HepG2 (cell line): ENCODE measurements at regions not wholly inside any gene's neighbourhood (a gene's known extent, or its start where the extent isn't known, plus 50 kb on each side); places are given as distances from the start of the nearest gene placed in this dataset.
A peak's percentile ranks its signal among the peaks of the same experiment; 100 is the strongest.

Experiments
- ARID2 ChIP-seq: sonication (generic); formaldehyde crosslinking; IDR thresholded peaks from 2 replicates; pipeline ENCODE4 v1.8.1; 2022; ENCODE audit warnings: mild to moderate bottlenecking, missing genetic modification reagents, borderline replicate concordance
- ARNT2 ChIP-seq: sonication (generic); formaldehyde crosslinking; IDR thresholded peaks from 2 replicates; pipeline ENCODE4 v1.8.0; 2022; ENCODE audit warnings: mild to moderate bottlenecking, low read depth, missing genetic modification reagents, moderate library complexity
- ATF7-NPFF ChIP-seq: sonication (generic); formaldehyde crosslinking; IDR thresholded peaks from 2 replicates; pipeline ENCODE4 v1.8.1; 2023; ENCODE audit warnings: mild to moderate bottlenecking, low read depth, missing genetic modification reagents, moderate library complexity
- CAMTA2 ChIP-seq: sonication (generic); formaldehyde crosslinking; IDR thresholded peaks from 2 replicates; pipeline ENCODE4 v1.4.0; 2020; ENCODE audit warnings: mild to moderate bottlenecking, missing genetic modification reagents, borderline replicate concordance
- ERF ChIP-seq: IDR thresholded peaks from 2 replicates; pipeline ENCODE4 v1.6.1; 2018; ENCODE audit warnings: missing biosample characterization, missing genetic modification reagents
- FOXC1 ChIP-seq: sonication (generic); formaldehyde crosslinking; IDR thresholded peaks from 2 replicates; pipeline ENCODE4 v1.8.0; 2022; ENCODE audit warnings: mild to moderate bottlenecking, missing genetic modification reagents, borderline replicate concordance
- JUNB ChIP-seq: sonication (generic); formaldehyde crosslinking; IDR thresholded peaks from 2 replicates; pipeline ENCODE4 v1.8.0; 2022; ENCODE audit warnings: missing genetic modification reagents, mild to moderate bottlenecking, borderline replicate concordance
- MEIS2 ChIP-seq: sonication (generic); formaldehyde crosslinking; IDR thresholded peaks from 2 replicates; pipeline ENCODE4 v1.9.0; 2021; ENCODE audit warnings: mild to moderate bottlenecking, missing genetic modification reagents
- NCOR1 ChIP-seq: fragments of 200-600 bp; sonication (generic); IDR thresholded peaks from 2 replicates; pipeline ENCODE4 v1.7.0; 2017; ENCODE audit warnings: antibody characterized with exemption, low read length, borderline replicate concordance
- NPAS2 ChIP-seq: sonication (generic); formaldehyde crosslinking; IDR thresholded peaks from 2 replicates; pipeline ENCODE4 v1.8.0; 2022; ENCODE audit warnings: mild to moderate bottlenecking, missing genetic modification reagents, borderline replicate concordance
- POGZ ChIP-seq: sonication (generic); formaldehyde crosslinking; IDR thresholded peaks from 2 replicates; pipeline ENCODE4 v1.4.0; 2020; ENCODE audit warnings: mild to moderate bottlenecking, missing genetic modification reagents
- RAD21 ChIP-seq: fragments of 450-650 bp; formaldehyde crosslinking; IDR thresholded peaks from 2 replicates; pipeline ENCODE4 v1.5.0; 2020; ENCODE audit warnings: mild to moderate bottlenecking
- RARA ChIP-seq: IDR thresholded peaks from 2 replicates; pipeline ENCODE4 v1.6.1; 2016; ENCODE audit warnings: missing genetic modification reagents, missing compliant biosample characterization
- TBP ChIP-seq: sonication (generic); formaldehyde crosslinking; IDR thresholded peaks from 2 replicates; pipeline ENCODE4 v1.5.0; 2020; ENCODE audit warnings: missing genetic modification reagents
- THYN1 ChIP-seq: sonication (generic); formaldehyde crosslinking; IDR thresholded peaks from 2 replicates; pipeline ENCODE4 v1.8.1; 2023; ENCODE audit warnings: low read depth, mild to moderate bottlenecking, moderate library complexity, missing genetic modification reagents, borderline replicate concordance
- TP53 ChIP-seq: sonication (generic); formaldehyde crosslinking; conservative IDR thresholded peaks from 2 replicates; pipeline ENCODE4 v1.4.0; 2020; ENCODE audit warnings: missing genetic modification reagents
- ZBTB42 ChIP-seq: sonication (generic); formaldehyde crosslinking; IDR thresholded peaks from 2 replicates; pipeline ENCODE4 v1.5.0; 2020; ENCODE audit warnings: mild to moderate bottlenecking, missing genetic modification reagents
- ZBTB7B ChIP-seq: sonication (generic); formaldehyde crosslinking; IDR thresholded peaks from 2 replicates; pipeline ENCODE4 v1.4.0; 2020; ENCODE audit warnings: missing genetic modification reagents
- ZNF33A ChIP-seq: sonication (generic); formaldehyde crosslinking; IDR thresholded peaks from 2 replicates; pipeline ENCODE4 v1.5.1; 2020; ENCODE audit warnings: missing genetic modification reagents, mild to moderate bottlenecking, moderate library complexity, borderline replicate concordance
- ZNF629 ChIP-seq: sonication (generic); formaldehyde crosslinking; conservative IDR thresholded peaks from 2 replicates; pipeline ENCODE4 v1.5.0; 2020; ENCODE audit warnings: missing genetic modification reagents
- ZNF777 ChIP-seq: sonication (generic); formaldehyde crosslinking; IDR thresholded peaks from 2 replicates; pipeline ENCODE4 v1.4.0; 2020; ENCODE audit warnings: missing genetic modification reagents
- ZNF891 ChIP-seq: sonication (generic); formaldehyde crosslinking; IDR thresholded peaks from 2 replicates; pipeline ENCODE4 v1.5.0; 2020; ENCODE audit warnings: mild to moderate bottlenecking, missing genetic modification reagents
- TF ChIP-seq, protein P1 (sequence below): sonication (generic); formaldehyde crosslinking; IDR thresholded peaks from 2 replicates; pipeline ENCODE4 v1.4.0; 2020; ENCODE audit warnings: missing genetic modification reagents
- TF ChIP-seq, protein P2 (sequence below): IDR thresholded peaks from 2 replicates; pipeline ENCODE4 v1.4.0; 2020; ENCODE audit warnings: mild to moderate bottlenecking, missing genetic modification reagents

DNA sequence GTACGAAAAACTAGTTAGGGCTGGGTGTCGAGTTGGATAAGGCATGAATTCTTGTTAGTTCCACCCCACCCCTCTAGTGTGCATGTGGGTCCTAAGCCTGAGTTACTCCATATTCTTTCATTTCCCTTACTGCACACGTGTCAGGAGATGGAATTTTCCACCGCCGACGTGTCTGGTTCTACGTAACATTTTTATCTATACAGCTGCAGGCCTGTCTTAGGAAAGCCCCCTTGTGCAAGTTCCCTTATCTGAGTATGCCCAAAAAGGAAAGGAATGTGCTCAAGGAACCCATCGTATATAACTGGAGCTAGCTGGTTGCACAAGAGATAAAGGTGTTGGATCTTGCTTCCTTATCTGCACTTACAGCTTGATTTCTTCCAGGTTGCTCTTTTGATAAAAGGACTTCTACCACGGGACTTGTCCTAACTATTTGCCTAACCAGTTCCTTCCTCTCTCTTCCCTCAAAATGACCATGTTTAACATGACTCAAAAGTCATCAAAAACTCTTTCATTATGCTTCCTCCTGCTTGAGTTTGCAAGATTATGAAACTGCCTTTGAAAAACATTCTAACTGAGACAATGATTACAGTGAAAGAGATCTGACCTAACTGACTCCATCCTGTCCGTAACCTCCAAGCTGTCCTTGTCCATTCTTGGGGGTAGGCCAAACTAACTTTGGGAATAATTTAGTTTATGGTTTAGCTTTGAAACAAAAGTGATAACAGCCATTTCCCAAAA, 181.4 kb downstream of the AKR1D1 start (continued):
- no peak for TF ChIP-seq ZNF629 (CRISPR knock-in tag)
- TF ChIP-seq ERF, result peak; percentile 89
- no peak for TF ChIP-seq ATF7-NPFF (CRISPR knock-in tag)
- TF ChIP-seq RARA (CRISPR knock-in tag), result peak; percentile 72
- TF ChIP-seq ARNT2 (CRISPR knock-in tag), result 0 out of 2 replicates have a peak, but pooled peaks have one; percentile 59
- no peak for TF ChIP-seq TBP (CRISPR knock-in tag)
- TF ChIP-seq, protein P1, sequence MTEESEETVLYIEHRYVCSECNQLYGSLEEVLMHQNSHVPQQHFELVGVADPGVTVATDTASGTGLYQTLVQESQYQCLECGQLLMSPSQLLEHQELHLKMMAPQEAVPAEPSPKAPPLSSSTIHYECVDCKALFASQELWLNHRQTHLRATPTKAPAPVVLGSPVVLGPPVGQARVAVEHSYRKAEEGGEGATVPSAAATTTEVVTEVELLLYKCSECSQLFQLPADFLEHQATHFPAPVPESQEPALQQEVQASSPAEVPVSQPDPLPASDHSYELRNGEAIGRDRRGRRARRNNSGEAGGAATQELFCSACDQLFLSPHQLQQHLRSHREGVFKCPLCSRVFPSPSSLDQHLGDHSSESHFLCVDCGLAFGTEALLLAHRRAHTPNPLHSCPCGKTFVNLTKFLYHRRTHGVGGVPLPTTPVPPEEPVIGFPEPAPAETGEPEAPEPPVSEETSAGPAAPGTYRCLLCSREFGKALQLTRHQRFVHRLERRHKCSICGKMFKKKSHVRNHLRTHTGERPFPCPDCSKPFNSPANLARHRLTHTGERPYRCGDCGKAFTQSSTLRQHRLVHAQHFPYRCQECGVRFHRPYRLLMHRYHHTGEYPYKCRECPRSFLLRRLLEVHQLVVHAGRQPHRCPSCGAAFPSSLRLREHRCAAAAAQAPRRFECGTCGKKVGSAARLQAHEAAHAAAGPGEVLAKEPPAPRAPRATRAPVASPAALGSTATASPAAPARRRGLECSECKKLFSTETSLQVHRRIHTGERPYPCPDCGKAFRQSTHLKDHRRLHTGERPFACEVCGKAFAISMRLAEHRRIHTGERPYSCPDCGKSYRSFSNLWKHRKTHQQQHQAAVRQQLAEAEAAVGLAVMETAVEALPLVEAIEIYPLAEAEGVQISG (CRISPR knock-in tag), result no peak; the same call in 1 of the 2 replicates
- no peak for TF ChIP-seq CAMTA2 (CRISPR knock-in tag)
- TF ChIP-seq ZNF891 (CRISPR knock-in tag), result no peak
- no peak for TF ChIP-seq ZNF33A
- peak; percentile 33; the same call in 1 of the 2 replicates for TF ChIP-seq JUNB (CRISPR knock-in tag)
- peak; percentile 77; the same call in 1 of the 2 replicates for TF ChIP-seq NCOR1
- TF ChIP-seq TP53 (CRISPR knock-in tag), result 0 out of 2 replicates have a peak, but pooled peaks have one; percentile 68
- TF ChIP-seq ZBTB7B (CRISPR knock-in tag), result peak; percentile 76; the same call in 1 of the 2 replicates
- no peak for TF ChIP-seq THYN1
- TF ChIP-seq RAD21 (CRISPR knock-in tag), result peak; percentile 83
- TF ChIP-seq ZNF777 (CRISPR knock-in tag), result no peak
- TF ChIP-seq POGZ, result peak; percentile 89
- no peak for TF ChIP-seq FOXC1 (CRISPR knock-in tag)
- no peak for TF ChIP-seq NPAS2 (CRISPR knock-in tag)
- peak; percentile 71 for TF ChIP-seq MEIS2 (CRISPR knock-in tag)
- TF ChIP-seq ARID2, result no peak
- TF ChIP-seq, protein P2, sequence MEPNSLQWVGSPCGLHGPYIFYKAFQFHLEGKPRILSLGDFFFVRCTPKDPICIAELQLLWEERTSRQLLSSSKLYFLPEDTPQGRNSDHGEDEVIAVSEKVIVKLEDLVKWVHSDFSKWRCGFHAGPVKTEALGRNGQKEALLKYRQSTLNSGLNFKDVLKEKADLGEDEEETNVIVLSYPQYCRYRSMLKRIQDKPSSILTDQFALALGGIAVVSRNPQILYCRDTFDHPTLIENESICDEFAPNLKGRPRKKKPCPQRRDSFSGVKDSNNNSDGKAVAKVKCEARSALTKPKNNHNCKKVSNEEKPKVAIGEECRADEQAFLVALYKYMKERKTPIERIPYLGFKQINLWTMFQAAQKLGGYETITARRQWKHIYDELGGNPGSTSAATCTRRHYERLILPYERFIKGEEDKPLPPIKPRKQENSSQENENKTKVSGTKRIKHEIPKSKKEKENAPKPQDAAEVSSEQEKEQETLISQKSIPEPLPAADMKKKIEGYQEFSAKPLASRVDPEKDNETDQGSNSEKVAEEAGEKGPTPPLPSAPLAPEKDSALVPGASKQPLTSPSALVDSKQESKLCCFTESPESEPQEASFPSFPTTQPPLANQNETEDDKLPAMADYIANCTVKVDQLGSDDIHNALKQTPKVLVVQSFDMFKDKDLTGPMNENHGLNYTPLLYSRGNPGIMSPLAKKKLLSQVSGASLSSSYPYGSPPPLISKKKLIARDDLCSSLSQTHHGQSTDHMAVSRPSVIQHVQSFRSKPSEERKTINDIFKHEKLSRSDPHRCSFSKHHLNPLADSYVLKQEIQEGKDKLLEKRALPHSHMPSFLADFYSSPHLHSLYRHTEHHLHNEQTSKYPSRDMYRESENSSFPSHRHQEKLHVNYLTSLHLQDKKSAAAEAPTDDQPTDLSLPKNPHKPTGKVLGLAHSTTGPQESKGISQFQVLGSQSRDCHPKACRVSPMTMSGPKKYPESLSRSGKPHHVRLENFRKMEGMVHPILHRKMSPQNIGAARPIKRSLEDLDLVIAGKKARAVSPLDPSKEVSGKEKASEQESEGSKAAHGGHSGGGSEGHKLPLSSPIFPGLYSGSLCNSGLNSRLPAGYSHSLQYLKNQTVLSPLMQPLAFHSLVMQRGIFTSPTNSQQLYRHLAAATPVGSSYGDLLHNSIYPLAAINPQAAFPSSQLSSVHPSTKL (CRISPR knock-in tag), result peak; percentile 96
- no peak; the same call in 1 of the 2 replicates for TF ChIP-seq ZBTB42 (CRISPR knock-in tag)
